ENCODE measurements at regions not wholly inside any gene's neighbourhood (a gene's known extent, or its start where the extent isn't known, plus 50 kb on each side); places are given as distances from the start of the nearest gene placed in this dataset.

DNA sequence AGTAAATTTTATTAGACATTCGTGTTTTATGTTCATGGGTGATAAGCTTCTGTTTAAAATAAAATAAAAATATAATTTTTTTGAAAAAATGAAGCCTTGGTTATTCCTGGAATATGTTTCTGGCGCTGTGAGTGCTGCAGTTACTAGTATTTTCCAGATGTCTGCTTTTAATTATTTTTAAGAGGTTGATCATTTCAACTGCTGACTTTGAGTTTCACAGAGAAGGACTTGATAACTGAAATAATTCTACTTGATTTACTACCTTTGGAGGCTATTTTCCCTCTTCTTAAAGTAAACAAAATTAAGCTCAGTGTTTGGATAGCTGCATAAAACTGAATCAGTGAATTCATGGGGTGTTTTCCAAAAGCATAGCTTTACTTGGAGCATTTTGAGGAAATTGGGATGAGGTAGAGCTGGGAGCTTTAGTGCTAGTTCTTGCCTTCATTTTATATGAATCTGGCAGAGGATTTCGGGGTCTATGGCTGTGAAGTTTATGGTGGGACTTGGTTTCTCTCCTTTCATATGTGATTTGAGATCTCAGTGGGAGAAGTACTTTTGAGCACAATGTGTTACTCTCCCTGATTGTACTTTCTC is 666.5 kb downstream of the DCDC2C start:
- Histone ChIP-seq H3K9me2 (ENCODE audit: insufficient read depth) (no peaks in the 10 kb centered on the region), H3K79me2 (ENCODE audit: insufficient read depth, low read length) (no peaks in the 10 kb centered on the region), H3K9ac (ENCODE audit: low read length) (no peak overlapping the region), H3K4me1 (ENCODE audit: control insufficient read depth in 1 of 2, insufficient read depth in 2 of 2, low read length in 2 of 2) (no peaks in the 10 kb centered on the region), H2AFZ (ENCODE audit: low read depth, low read length, poor library complexity, severe bottlenecking) (no peak overlapping the region), H3K36me3 (ENCODE audit: control insufficient read depth in 1 of 2, insufficient read depth in 2 of 2, low read length in 2 of 2) (no peaks in the 10 kb centered on the region), H3K27me3 (ENCODE audit: insufficient read depth, low read length) (no peaks in the 10 kb centered on the region), H4K20me1 (ENCODE audit: insufficient read depth) (no peaks in the 10 kb centered on the region; the same call in 1 of the 2 replicates), H3K9me3 (ENCODE audit: control insufficient read depth in 1 of 2, insufficient read depth in 1 of 2, low read depth in 1 of 2, low read length in 2 of 2) (peaks cover 20 to 21% of the 10 kb centered on the region in 2 experiments; a peak in 2 of 4 replicates), H3K4me3 (replicated peaks in 1 of 2; ENCODE audit: low read depth in 1 of 2, low read length in 2 of 2) (no peak overlapping the region), H3K27ac (ENCODE audit: low read depth, low read length) (no peak overlapping the region), H3K4me2 (ENCODE audit: low read length) (no peak overlapping the region)
- DNase-seq (ENCODE audit: low read depth, low spot score) (no peak), ATAC-seq (no peak)
- RAD21 ChIA-PET (ENCODE audit: low non-redundant PET in 1 of 2, low total read pairs in 2 of 2, uncharacterized antibody in 2 of 2, unreplicated experiment in 2 of 2): no interaction called here
- POLR2A ChIA-PET: no interaction called here
- TF ChIP-seq, protein P1, sequence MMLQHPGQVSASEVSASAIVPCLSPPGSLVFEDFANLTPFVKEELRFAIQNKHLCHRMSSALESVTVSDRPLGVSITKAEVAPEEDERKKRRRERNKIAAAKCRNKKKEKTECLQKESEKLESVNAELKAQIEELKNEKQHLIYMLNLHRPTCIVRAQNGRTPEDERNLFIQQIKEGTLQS (IDR thresholded peaks at IDR 0.05): no peak
- TF ChIP-seq CBX3 (IDR thresholded peaks at IDR 0.05; ENCODE audit: low read depth): no peak
- no peak for TF ChIP-seq EZH2phosphoT487 (IDR thresholded peaks at IDR 0.05; ENCODE audit: borderline replicate concordance)
- TF ChIP-seq POLR2AphosphoS5 (IDR thresholded peaks at IDR 0.05; ENCODE audit: low read depth, low read length): no peak
- no peak for TF ChIP-seq FOSL1 (IDR thresholded peaks at IDR 0.05; ENCODE audit: low read depth)
- TF ChIP-seq JUND (IDR thresholded peaks at IDR 0.05): no peak
- no peak for TF ChIP-seq YY1 (IDR thresholded peaks at IDR 0.05; ENCODE audit: extremely low read depth, insufficient replicate concordance, low read depth, low read length)
- TF ChIP-seq, protein P2, sequence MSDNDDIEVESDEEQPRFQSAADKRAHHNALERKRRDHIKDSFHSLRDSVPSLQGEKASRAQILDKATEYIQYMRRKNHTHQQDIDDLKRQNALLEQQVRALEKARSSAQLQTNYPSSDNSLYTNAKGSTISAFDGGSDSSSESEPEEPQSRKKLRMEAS (IDR thresholded peaks at IDR 0.05): no peak
- no peak for TF ChIP-seq EGR1 (IDR thresholded peaks at IDR 0.05; ENCODE audit: low read depth)
- TF ChIP-seq CEBPB (IDR thresholded peaks at IDR 0.05; ENCODE audit: low read depth): no peak
- TF ChIP-seq ELF1 (IDR thresholded peaks at IDR 0.05; ENCODE audit: borderline replicate concordance, low read depth): no peak
- TF ChIP-seq, protein P3, sequence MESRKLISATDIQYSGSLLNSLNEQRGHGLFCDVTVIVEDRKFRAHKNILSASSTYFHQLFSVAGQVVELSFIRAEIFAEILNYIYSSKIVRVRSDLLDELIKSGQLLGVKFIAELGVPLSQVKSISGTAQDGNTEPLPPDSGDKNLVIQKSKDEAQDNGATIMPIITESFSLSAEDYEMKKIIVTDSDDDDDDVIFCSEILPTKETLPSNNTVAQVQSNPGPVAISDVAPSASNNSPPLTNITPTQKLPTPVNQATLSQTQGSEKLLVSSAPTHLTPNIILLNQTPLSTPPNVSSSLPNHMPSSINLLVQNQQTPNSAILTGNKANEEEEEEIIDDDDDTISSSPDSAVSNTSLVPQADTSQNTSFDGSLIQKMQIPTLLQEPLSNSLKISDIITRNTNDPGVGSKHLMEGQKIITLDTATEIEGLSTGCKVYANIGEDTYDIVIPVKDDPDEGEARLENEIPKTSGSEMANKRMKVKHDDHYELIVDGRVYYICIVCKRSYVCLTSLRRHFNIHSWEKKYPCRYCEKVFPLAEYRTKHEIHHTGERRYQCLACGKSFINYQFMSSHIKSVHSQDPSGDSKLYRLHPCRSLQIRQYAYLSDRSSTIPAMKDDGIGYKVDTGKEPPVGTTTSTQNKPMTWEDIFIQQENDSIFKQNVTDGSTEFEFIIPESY (IDR thresholded peaks at IDR 0.05; ENCODE audit: extremely low read depth, insufficient replicate concordance, low read length): no peak
- no peak for TF ChIP-seq RAD21 (IDR thresholded peaks at IDR 0.05; ENCODE audit: low read depth)
- TF ChIP-seq, protein P4, sequence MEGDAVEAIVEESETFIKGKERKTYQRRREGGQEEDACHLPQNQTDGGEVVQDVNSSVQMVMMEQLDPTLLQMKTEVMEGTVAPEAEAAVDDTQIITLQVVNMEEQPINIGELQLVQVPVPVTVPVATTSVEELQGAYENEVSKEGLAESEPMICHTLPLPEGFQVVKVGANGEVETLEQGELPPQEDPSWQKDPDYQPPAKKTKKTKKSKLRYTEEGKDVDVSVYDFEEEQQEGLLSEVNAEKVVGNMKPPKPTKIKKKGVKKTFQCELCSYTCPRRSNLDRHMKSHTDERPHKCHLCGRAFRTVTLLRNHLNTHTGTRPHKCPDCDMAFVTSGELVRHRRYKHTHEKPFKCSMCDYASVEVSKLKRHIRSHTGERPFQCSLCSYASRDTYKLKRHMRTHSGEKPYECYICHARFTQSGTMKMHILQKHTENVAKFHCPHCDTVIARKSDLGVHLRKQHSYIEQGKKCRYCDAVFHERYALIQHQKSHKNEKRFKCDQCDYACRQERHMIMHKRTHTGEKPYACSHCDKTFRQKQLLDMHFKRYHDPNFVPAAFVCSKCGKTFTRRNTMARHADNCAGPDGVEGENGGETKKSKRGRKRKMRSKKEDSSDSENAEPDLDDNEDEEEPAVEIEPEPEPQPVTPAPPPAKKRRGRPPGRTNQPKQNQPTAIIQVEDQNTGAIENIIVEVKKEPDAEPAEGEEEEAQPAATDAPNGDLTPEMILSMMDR (IDR thresholded peaks at IDR 0.05 in 2 of 3, conservative IDR thresholded peaks at IDR 0.05 in 1 of 3; ENCODE audit: borderline replicate concordance in 1 of 3, insufficient read depth in 1 of 3, low read depth in 2 of 3, low read length in 2 of 3): no peak
- intact Hi-C loops (cut with micrococcal nuclease): no loop called here
- no TSS peak for BruUV-seq (replicated peaks)
- CTCF ChIA-PET: no interaction called here
